Testis (tissue), 2 donors: ENCODE measurements at regions not wholly inside any gene's neighbourhood (a gene's known extent, or its start where the extent isn't known, plus 50 kb on each side); places are given as distances from the start of the nearest gene placed in this dataset.

Experiments
- DNase-seq: peaks from one replicate; pipeline ENCODE4 v3.0.0-alpha.2; 2019
- H3K27ac ChIP-seq, 2 donors: fragments of 200-600 bp; sonication (generic); one replicate each; pipeline ENCODE4 v1.5.1; 2019
- H3K27me3 ChIP-seq: fragments of 200-600 bp; sonication (generic); one replicate; pipeline ENCODE4 v1.5.1; 2019
- H3K36me3 ChIP-seq: fragments of 200-600 bp; sonication (generic); one replicate; pipeline ENCODE4 v1.5.1; 2017; ENCODE audit warnings: low read depth; ENCODE audit errors: missing control alignments
- H3K4me1 ChIP-seq: fragments of 200-600 bp; sonication (generic); one replicate; pipeline ENCODE4 v1.5.1; 2019
- H3K4me3 ChIP-seq, 2 donors: fragments of 200-600 bp; sonication (generic); one replicate each; pipeline ENCODE4 v1.5.1; 2017 to 2019
- H3K9me3 ChIP-seq: fragments of 200-600 bp; sonication (generic); one replicate; pipeline ENCODE4 v1.5.1; 2017
- CTCF ChIP-seq, 3 experiments: fragments of 450-650 bp in 2 of 3; fragments of 200-600 bp in 1 of 3; sonication (generic) in 1 of 3; IDR thresholded peaks; one replicate each; pipeline ENCODE4 v1.5.1; 2016 to 2019; ENCODE audit warnings: antibody characterized with exemption in 3 of 3, mild to moderate bottlenecking in 2 of 3, moderate library complexity in 1 of 3
- POLR2A ChIP-seq: fragments of 450-650 bp; IDR thresholded peaks from one replicate; pipeline ENCODE4 v1.6.1; 2017; ENCODE audit warnings: antibody characterized with exemption, mild to moderate bottlenecking, moderate library complexity
- WGBS, 2 donors: methylation state at CpG; one replicate each; pipeline ENCODE4 v1.1.5; 2018; 5-methylcytosine and 5-hydroxymethylcytosine counted together
- intact Hi-C: fragments of 100-400 bp; cut with DNase I; formaldehyde crosslinking; loops from one replicate; pipeline ENCODE4 v1.15.1; 2023; ENCODE audit warnings: low total_unique reads

DNA sequence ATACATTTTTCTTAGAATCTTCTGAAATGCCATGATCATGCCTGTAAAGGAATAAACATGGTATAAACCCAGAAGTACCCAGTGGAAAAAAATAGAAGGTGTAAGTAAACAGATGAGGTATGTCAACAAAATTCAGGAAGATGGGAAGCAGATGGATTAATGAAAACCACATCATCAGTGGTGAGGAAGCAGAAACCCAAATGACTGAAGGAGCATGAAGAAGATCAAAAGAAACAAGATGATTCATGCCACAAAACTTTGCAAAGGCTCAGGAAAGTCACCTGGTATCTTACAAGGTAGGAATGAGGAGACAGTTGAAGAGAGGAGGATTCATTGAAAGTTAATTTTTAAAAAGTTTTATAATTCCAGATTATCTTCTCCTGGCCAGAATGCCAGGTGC is 132.8 kb upstream of the PAPPA start:
- Histone ChIP-seq H3K27me3 (no peaks in the 10 kb centered on the region), H3K27ac (no peak overlapping the region), H3K4me1 (no peaks in the 10 kb centered on the region), H3K36me3 (no peaks in the 10 kb centered on the region), H3K9me3 (no peaks in the 10 kb centered on the region), H3K4me3 (no peak overlapping the region)
- no peak for TF ChIP-seq CTCF (IDR thresholded peaks at IDR 0.05)
- no peak for TF ChIP-seq POLR2A
- DNase-seq: no peak
- intact Hi-C loops: no loop called here

- intact Hi-C loops: no loop called here
- TF ChIP-seq CTCF (IDR thresholded peaks at IDR 0.05) (no peak), POLR2A (no peak)
Observed at GRCh38 chr9:116027096-116027495, 126.5 kb upstream of the PAPPA start.

DNA sequence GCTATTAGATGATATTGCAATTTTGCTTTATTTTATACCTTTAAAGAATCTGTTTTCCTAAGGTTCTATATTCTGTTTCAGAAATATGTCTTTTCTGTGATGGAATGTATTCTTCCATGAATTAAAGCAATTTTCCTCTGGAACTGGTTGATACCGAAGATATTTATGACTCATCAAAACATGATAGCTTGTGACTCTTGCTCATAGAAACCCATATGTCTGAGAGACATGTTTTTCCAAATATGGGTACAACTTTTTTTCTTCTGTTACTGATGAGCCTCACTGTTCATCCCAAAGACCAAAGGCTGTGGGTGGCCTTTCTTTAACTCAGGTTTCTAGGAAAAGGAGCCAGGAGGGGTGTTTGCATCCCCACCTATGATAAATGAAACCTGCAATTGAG is 126.1 kb upstream of the PAPPA start:
- TF ChIP-seq POLR2A (no peak), CTCF (IDR thresholded peaks at IDR 0.05) (no peak)
- H3K27ac ChIP-seq: no peak overlapping the region
- H3K27me3 ChIP-seq: no peaks in the 10 kb centered on the region
- intact Hi-C loops: no loop called here
- 89 to 91% methylated on average over 1 of the region's 1 CpG for WGBS, 2 donors
- no peaks in the 10 kb centered on the region for H3K4me1 ChIP-seq
- no peak for DNase-seq
- no peak overlapping the region for H3K4me3 ChIP-seq
- H3K9me3 ChIP-seq: no peaks in the 10 kb centered on the region
- no peaks in the 10 kb centered on the region for H3K36me3 ChIP-seq

More at GRCh38 chr9:116027096-116027495, 126.5 kb upstream of the PAPPA start:
- no peak for DNase-seq
- Histone ChIP-seq H3K36me3 (no peaks in the 10 kb centered on the region), H3K9me3 (no peaks in the 10 kb centered on the region), H3K27ac (no peak overlapping the region), H3K27me3 (no peaks in the 10 kb centered on the region), H3K4me1 (no peaks in the 10 kb centered on the region), H3K4me3 (no peak overlapping the region)
- WGBS, 2 donors: 70 to 82% methylated on average over 1 of the region's 1 CpG

DNA sequence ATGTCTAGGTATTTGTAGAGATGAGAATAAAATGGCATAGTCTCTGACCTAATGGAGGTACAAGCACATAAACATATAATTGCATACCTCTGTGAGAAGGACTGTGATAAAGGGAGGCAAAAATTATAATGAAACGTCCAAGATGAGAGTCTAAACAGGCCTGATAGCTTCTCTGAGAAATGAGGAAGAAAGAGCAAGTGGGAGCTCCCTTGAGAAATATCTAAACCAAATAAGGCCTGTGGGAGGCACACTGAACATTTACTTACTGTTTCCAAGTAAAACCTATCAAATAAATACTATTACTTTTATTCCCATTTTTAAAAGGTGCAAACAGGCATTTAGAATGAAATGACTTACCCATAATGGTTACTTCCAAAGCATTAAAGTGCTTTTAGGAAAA is 125.6 kb upstream of the PAPPA start:
- WGBS, 2 donors: 40 to 41% methylated on average over 1 of the region's 1 CpG
- H3K4me1 ChIP-seq: no peaks in the 10 kb centered on the region
- no peak overlapping the region for H3K27ac ChIP-seq

More for the DNA sequence above, 125.6 kb upstream of the PAPPA start:
- Histone ChIP-seq H3K4me3 (no peak overlapping the region), H3K9me3 (no peaks in the 10 kb centered on the region), H3K36me3 (no peaks in the 10 kb centered on the region), H3K27me3 (no peaks in the 10 kb centered on the region)
- intact Hi-C loops: no loop called here
- TF ChIP-seq CTCF (IDR thresholded peaks at IDR 0.05) (no peak), POLR2A (no peak)
- DNase-seq: no peak
